GM12892 (cell line): ENCODE measurements at regions not wholly inside any gene's neighbourhood (a gene's known extent, or its start where the extent isn't known, plus 50 kb on each side); places are given as distances from the start of the nearest gene placed in this dataset.

ENCODE experiments used
- DNase-seq: peaks from one replicate; pipeline ENCODE4 v3.0.0; 2011; ENCODE audit not compliant: insufficient read length
- FAIRE-seq: peaks from 2 replicates; lab custom pipeline; 2011; peaks lifted over from hg19 to GRCh38; lab: Jason Lieb, UNC
- POLR2A ChIP-seq: IDR thresholded peaks from 2 replicates; pipeline ENCODE4 v1.6.1; 2011; ENCODE audit warnings: low read depth, low read length, control low read depth
- POLR2AphosphoS5 ChIP-seq: IDR thresholded peaks from 2 replicates; pipeline ENCODE4 v1.6.1; 2011; ENCODE audit warnings: low read depth, low read length, control low read depth
- TAF1 ChIP-seq: IDR thresholded peaks from 2 replicates; pipeline ENCODE4 v1.6.1; 2011; ENCODE audit warnings: low read depth, mild to moderate bottlenecking, control low read depth, low read length, borderline replicate concordance

DNA sequence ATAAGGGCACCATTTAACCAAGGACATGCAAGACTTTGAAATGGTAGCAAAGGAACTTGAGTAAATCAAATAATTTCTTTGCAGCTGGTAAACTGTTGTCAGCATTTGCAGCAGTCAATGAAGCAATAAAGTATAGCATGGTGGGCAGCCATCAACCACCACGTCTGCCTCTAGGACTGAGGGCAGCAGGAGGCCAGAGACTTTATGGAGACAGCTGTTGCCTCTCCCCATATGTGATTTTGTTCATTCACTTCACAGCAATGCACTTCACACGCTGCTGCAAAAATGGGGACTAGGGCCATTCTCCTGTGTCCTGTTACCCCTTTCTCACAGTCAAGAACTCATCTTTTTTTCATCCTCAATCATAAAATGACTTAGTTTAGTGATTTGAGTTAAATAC is 51.3 kb upstream of the PCDH9 start:
- FAIRE-seq (no peak), DNase-seq (no peak)
- TF ChIP-seq POLR2AphosphoS5 (no peak), TAF1 (no peak), POLR2A (no peak)
